NCI-H187 treated with DMSO at 0.1 percent for 48 hours (cell line): ENCODE measurements at regions not wholly inside any gene's neighbourhood (a gene's known extent, or its start where the extent isn't known, plus 50 kb on each side); places are given as distances from the start of the nearest gene placed in this dataset.

ENCODE experiments used
- DNase-seq: peaks from one replicate; lab custom pipeline; 2025; lab: John Stamatoyannopoulos, UW

DNA sequence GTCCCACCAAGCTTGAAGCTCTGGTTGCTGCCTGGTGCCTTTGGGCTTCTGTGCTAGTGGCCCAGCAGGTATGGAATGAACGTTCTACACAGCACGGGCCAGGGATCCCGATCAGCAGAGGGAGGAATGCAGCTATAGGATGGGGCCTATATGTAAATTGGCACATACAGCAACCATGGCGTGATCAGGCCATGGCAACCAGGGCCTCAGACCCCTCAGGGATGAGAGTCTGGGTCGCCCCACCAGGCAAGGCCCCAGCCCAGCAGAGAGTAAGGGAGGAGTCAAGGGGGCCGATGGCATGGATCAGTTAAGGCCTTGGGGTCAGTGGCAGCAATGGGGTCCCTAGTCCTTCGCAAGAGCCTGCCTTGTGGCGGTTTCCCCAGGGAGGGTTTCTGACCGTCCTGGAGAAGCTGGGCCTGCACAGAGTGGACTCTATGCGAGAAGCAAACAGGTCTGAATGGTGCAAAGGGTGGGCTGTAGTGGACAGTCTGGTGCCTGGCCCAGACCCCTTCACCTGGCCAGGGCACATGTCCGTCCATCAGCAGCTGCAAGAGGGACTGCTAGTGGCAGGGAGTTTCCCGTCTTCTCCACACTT lies 98.2 kb upstream of the SLC22A11 start:
- no peak for DNase-seq

DNA sequence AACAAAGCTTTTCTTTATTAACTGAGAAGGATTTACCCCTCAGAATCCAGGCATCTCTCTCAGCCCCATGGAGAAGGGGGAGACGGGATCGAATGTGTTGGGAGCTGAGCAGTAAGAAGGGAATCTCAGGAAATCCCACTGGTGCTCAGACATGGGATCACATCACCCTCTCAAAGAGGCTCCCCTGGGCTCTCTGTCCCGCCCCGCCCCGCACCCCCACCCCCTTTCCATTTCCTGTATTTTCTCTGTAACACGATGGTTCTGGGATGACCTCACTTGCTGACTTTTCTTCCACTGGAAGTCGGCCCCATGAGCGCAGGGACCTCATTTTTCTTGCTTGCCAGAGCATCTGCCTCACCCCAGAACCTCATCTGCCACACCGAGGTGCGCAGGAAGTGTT lies 96.7 kb upstream of the SLC22A11 start:
- DNase-seq = no peak

DNA sequence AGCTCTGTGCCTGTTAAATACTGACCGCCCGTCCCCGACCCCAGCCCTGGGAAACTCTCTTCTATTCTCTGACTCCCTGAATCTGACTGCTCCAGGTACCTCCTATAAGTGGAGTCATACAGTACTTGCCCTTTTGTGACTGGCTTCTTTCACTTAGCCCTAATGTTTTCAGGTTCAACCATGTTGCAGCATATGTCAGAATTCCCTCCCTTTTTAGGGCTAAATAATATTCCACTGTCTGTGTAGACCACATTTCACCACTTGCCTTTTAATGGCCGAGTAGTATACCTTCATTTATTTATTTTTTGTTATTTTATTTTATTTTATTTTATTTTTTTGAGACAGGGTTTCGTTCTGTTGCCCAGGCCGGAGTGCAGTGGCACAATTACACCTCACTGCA lies 96.1 kb upstream of the SLC22A11 start:
- DNase-seq = no peak

DNA sequence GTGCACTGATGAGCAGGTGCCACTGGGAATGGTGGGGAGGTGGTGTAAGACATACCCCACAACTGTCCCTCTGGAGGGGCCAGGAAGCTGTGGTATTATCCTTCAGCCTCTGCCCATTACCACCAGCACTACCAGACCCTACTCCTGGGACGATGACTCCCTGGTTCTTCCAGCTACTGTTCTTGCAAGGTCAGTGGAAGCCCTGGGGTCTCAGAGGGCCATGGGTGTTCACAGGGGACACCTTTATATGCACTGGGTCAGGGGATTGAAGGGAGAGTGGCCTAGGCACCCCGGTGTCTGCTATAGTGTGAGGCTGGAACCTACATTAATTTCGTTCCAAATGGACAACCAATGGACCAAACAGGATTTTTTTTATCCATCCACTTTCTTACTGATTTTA lies 94.7 kb upstream of the SLC22A11 start:
- no peak for DNase-seq

DNA sequence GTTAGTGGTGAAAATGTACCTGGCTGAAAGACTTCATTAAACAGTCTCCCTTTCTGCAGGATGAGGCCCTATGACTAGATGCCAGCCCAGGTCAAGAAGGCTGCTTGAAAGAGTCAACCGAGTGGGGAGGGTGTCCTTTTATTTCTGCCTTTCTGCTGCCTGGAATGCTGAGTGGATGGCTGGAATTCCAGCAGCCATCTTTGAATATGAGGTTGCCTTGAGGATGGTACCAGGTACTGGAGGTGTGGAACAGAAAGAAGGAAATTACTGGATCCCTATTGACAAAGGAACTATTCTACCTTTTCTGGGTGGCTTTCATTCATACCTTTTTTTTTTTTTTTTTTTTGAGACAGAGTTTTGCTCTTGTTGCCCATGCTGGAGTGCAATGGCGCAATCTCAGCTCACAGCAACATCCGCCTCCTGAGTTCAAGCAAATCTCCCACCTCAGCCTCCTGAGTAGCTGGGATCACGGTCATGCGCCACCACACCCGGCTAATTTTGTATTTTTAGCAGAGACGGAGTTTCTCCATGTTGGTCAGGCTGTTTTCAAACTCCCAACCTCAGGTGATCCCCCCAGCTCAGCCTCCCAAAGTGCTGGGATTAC lies 89.5 kb upstream of the SLC22A11 start:
- DNase-seq = no peak

DNA sequence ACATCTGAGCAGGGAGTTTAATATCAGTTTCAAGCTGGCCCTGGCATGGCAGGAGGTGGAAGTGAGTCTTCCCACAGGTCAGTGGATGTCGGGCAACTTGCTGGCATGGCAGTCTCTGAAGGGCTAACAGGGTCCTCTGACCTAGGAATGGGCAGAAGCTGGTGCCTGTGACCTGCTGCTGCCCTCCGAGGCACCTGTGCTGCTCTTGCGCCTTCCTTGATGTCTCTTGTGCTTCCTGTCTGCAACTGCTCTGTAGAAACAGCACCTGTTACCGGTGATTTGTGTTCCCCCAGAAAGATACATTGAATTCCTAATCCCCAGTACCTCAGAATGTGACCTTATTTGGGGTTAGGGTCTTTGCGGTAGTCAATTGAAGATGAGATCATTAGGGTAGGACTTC lies 86.5 kb upstream of the SLC22A11 start:
- DNase-seq = no peak

DNA sequence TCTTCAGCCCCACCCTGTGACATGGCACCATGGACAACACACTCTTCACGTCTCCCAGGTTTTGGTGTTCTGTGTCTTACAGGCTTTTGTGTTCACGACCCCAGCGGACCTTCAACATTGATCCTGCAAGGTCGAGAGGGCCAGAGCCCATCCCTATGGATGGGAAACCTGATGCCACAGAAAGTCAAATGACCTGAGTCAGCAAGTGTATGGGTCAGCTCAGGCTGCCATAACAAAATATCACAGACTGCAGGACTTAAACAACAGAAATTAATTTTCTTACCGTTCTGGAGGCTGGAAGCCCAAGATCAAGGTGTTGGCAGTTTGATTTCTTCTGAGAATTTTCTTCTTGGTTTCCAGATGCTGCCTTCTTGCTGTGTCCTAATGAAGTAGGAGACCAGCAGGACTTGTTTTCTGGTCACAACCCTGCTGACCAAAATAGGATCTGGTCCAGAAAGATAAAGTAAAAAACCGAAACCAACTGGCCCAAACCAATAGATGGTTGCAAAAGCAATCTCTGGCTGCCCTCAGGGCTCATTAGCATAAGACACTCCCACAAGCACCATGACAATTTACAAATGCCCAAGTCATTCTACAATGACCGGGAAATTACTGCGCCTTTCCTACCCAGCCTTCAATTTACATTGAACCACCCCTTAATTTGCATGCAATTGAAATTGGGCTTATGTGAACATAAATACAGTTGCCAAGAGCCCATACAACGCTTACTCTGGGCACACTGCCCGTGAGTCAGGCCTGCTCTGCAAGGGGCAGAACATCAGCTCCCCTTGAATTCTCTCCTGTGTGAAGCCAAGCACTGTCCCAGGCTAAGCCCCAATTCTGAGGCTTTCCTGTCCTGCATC lies 82.9 kb upstream of the SLC22A11 start:
- no peak for DNase-seq

DNA sequence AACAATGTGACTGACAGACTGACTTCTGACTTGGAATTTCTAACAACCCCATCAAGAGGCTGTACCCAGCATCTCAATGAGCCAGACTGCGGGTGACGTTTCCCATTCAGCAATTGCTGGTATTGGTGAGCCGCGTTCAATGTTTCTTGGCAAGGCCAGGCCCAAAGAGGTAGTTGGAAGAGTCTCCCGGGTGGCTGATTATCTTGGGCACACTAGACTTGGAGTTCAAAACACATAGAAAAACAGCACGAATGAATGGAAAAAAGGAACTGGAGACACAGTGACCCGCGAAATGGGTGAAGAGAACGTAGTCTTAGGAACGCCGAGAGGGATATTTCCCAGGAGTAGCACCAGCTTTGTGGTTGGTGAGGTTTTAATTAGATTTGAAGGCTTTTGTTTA lies 81.1 kb upstream of the SLC22A11 start:
- no peak for DNase-seq

DNA sequence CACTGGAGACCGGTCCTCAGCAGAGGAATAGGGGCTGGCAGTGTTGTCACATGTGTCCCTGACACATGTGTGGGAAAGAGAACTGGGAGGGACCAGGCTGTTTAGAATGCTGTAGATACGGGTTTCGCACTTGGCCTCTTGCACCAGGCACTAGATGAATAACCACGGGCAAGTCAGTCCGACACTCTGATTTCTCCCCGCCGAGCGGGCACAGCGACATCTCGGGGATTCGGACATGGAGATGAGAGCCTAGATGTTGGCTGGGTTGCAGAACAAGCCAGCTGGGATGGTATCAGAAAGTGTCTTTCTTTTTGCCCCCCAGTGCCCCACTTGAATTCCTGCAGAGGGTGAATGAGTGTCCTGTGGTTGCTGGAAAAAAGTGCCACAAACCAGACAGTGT lies 80.6 kb upstream of the SLC22A11 start:
- no peak for DNase-seq

DNA sequence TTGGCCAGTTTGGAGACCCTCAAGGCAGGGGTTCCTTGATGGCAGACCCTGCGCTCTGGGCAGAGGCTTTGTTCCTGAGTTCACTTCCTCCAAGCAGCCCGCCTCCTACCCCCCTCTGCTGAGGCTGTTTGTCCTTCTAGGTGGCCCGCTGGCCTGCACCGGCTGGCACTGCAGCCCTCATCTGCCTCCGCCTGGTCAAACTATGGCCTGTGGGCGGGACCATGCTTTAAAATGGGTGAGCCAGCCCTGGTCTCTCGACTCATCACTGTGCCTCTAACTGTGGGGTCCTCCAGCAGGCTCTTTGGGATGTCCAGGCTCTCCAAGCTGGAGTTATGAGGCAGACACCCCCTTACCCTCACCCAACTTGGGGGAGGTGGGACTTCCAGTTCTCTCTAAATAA lies 78.9 kb upstream of the SLC22A11 start:
- no peak for DNase-seq

DNA sequence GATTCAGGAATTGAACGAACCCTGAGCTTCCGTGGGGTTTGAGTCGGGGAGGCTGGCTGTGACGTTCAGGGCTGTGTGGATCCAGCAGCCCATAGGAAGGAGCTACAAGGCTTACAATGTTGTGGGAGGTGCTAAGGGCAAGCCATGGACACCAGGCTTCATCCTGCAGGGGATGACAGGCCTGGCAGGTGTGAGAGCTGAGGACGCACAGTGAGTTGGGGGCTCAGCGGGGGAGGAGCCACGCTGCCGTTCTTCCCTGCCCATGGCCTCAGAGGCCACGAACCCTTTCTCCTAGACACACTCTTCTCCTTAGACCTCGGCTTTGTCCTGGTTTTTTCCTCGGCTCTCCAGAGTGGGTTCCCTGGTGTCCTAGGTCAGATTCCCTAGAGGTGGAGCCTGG lies 78.1 kb upstream of the SLC22A11 start:
- DNase-seq = no peak

DNA sequence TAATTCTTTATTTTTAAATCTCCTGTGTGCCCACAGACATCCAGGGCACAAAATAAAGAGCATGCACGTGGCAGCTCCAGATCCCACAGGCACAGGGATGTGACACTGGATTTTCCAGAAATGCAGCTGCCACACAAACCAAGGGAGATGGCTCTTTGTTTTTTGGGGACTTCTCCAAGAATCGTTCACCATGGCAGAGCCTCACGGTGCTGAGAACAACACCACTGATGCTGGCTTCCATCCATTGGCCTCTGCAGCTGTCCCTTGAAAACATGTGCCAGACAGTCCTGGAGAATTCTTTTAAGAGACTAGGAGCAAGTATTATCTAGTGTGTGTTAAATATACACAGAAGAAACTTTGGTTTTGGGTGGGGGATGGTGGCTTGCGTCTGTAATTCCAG lies 73.2 kb upstream of the SLC22A11 start:
- DNase-seq = no peak

DNA sequence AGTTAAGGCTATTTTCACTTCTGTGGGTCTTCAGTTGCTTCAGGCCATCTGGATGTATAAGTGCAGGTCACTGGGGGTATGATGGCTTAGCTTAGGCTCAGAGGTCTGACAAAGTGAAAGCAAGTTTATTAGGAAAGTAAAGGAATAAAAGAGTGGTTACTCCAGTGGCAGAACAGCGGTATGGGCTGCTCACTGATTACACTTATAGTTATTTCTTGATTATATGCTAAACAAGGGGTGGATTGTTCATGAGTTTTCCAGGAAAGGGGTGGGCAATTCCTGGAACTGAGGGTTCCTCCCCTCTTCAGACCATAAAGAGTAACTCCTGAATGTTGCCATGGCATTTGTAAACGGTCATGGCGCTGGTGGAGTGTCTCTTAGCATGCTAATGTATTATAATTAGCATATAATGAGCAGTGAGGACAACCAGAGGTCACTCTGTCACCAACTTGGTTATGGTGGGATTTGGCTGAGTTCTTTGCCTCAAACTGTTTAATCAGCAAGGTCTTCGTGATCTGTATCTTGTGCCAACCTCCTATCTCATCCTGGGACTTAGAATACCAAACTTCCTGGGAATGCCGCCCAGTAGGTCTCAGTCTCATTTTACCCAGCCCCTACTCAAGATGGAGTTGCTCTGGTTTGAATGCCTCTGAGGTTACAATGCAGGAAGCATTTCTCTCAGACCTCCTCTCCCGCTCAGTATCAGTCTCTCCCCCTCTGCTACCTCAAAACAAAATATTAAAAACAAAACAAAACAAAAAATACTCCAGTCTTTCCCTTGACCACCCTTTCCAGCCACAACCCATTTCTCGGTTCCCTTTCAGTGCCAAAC lies 71.3 kb upstream of the SLC22A11 start:
- DNase-seq = no peak

DNA sequence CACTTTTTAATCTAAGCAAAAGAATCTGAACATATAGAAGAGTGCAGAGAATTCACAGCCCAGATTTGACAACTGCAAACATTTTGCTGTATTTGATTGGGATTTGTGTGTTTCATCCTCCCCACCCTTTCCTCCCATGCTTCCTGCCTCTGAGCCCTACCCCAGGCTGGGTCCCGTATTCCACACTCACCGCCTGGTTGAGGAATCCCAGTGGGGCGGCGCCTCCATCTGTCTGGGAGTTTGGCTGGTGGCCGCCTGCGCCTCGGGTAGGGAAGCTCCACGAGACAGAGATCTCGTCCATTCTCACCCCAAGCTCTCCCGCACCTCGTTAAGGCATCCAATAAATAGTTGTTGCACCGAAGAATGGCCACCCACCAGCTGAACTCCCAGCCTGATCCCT lies 70.7 kb upstream of the SLC22A11 start:
- no peak for DNase-seq

DNA sequence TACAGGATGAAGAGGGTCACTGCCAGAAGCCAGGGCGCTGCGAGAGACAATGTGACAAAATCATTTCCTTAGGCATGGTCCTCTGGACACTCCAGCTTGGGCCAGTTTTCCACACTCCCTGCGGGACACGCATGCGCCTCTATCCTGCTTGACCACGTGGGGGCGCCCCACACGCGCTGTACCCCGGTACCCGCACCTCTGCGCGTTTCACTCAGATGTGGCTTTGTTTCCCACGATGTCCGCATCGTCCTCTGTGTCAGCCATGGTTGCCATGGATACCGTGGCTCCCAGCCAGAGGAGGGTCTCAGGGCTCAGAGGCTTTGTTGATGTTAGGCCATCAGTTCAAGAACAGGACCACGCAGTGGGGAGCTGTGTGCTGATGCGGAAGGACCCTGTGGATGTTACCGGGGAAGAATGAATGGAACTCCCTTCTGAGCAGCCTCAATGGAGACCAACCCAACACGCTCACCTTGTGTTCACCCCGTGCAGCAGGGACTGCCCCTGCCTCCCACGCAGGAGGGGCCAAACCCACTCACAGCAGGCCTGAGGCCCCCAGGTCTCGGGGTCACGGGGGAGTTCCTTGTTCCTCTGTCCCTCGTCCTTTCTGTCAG lies 65.8 kb upstream of the SLC22A11 start:
- no peak for DNase-seq

DNA sequence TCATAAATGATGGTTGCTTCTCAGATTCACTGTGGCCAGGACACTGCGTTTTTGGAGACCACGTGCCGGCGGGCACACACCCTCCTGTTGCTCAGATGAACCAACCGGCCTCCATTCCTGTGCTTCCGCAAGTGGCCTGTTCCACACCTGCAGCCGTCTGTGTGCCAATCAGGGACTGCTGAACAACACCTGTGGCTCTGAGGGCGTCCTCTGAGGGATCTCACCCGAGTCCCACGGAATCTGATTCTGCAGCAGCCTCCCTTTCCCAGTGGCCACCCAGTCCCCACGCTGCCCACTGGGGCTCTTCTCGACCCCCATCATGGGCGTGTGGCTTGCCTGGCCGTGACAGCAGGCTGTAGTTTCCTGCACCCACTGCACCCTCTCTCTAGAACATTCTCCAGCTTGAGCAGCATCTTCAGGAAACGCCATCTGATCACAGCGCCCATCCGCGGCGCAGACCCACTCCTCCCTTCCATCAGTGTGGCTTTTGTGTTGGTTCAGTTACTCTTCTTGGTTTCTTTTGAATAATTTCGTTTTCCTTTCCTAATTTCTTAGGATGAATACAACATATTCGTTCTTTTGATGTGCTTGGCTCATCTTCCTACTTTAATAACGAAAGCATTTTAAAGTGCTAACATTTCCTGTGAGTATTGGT lies 65.1 kb upstream of the SLC22A11 start:
- no peak for DNase-seq

DNA sequence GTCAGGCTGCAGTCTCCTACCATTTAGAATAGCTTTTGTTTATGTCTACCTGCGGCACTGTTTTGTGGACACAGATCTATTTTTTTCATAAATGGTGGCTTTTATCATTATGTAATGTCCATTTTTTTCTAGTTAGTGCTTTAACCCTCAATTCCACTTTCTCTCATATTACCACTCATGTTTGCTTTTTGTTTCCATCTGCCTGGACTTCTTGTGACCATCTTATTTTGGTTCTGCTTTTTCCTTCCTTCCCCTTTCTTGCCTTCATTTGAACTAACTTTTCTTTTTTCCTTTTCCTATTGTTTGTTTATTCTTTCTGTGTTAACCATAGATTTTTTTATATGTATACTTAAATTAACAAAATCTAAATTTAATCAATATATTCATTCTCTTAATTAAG lies 63.2 kb upstream of the SLC22A11 start:
- no peak for DNase-seq

DNA sequence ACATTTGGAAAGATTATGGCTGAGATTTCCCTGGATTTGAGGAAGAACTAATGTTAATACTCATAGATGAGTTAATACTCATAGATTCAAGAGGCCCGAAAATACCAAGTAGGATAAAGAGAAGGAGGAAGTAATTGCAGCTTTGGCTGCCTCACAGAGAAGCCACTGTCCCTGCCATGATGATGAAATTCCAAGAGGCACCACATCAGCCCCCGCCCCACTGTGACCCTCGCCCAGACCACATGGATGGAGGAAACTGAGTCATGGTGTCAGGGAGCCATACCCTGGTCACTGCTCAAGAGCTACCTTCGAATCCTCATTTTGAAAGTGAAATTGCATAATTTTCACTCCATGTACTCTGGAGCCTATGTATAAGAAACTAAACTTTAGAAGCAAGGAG lies 57.6 kb upstream of the SLC22A11 start:
- DNase-seq = no peak

DNA sequence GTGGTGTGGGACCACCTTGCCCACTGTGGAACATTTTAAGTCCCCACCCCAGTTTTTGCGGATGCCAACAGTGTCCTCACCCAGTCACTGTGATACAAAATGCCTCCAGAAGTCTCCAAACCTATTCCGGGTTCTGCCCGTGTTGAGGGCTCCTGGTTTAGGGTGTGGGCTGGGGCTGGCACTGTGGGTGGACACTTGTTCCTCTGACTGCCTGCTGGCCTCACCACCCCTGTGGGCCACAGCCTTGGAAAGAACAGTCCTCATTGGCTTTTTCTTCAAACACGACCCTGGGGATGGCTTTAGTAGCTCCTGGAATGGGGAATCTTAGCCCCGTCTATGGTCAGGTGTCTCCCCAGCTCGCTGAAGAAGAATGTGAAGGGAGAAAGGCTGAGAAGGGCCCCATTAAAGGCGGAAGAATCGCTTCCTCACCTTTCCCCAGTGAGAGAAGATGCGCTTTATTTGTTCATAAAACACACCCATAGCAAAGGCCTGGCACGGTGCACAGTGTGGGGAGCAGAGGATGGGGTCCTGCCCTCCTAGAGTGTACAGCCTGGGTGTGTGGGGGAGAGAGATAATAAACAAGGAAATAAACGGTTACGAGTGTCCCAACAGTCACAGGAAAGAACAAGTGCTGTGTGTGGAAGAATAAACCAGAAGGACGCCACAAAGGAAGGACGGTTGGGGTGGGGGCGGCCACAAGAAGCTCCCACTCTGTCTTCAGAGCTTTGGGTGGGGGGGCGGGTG lies 56.3 kb upstream of the SLC22A11 start:
- DNase-seq = no peak

DNA sequence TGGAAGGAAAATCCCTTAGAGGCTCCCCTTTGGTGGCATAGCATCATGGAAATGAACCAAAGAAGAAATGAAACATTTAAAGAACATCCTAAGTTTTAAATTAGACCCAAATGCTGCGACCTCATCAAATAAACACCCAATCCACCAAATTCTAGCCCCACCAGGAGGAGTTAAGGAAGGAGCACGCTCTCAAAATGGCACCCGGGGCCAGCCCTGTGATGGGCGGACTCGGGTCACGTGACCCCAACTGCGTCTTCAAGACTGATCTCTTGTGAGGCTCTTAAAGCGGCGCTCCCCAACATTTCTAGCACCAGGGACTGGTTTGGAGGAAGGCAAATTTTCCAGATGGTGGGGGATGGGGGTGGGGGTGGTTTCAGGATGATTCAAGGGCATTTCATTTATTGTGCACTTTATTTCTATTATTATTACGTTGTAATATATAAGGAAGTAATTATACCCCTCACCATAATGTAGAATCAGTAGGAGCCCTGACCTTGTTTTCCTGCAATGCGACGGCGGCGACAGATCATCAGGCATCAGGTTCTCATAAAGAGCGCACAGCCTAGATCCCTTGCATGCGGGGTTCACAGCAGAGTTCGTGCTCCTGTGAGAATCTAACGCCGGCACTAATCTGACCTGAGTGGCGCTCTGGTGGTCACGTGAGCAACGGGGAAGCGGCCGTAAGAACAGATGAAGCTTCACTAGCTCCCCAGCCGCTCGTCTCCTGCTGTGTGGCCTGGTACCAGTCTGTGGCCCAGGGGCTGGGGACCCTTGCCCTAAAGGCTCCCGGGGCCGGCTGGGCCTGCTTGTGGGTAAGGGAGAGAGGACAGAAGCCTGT lies 55.3 kb upstream of the SLC22A11 start:
- no peak for DNase-seq
